ENCODE measurements at regions not wholly inside any gene's neighbourhood (a gene's known extent, or its start where the extent isn't known, plus 50 kb on each side); places are given as distances from the start of the nearest gene placed in this dataset.
A peak's percentile ranks its signal among the peaks of the same experiment; 100 is the strongest.

DNA sequence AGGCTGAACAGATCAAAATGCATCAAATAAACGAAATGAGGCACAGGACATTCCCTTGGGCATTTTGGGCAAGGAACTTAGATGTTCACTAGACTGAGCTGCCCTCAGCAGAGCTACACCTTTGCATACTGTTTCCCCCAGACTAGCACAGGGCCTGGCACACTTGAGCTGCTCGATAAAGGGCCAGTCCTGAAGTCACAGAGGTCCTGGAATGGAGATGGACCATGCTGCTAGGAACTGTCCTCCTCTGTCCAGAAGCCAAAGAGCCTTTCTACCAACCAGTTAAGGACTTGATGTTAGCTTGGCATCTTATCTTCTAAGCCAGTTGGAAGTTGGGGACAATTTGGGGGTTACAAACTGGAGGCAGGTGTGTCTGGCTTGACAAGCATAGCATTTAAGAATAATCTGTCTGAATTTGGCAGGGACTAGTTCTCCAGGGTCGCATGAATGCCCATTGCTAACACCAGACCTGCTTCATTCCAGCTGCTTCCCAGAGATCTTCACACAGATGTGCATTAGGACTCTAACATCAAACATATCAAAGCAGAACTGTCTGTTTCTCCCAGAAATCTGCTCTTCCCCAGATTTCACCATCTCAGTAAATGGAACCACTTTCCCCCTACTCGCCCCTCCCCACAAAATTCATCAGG is 152.2 kb upstream of the PDE1C start (continued):
- TF ChIP-seq GABPA (IDR thresholded peaks at IDR 0.05 in 1 of 2, conservative IDR thresholded peaks at IDR 0.05 in 1 of 2) (no peak), HNF4G (IDR thresholded peaks at IDR 0.05) (no peak), FOXA1 (IDR thresholded peaks at IDR 0.05) (no peak)

DNA sequence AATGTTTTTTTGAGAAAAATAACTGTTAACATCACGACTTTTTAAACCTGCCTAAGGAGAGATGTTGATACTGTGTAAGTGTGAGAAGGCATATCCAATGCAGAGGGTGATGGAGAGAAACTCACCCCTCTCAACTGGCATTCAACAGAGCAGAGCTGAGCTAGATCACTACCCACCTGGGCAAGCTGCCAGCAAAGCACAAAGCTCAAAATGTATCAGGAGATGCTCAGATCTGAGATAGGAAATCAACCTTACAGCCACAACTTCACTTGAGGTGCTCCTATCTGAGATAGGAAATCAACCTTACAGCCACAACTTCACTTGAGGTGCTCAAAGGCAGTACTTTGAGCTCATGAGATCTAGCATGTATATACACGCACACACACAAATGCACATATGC is 151.5 kb upstream of the PDE1C start:
- WGBS, result 69% methylated on average over 2 of the region's 2 CpGs
- Histone ChIP-seq H3K9ac (ENCODE audit: low read depth in 1 of 2, low read length in 2 of 2) (no peak overlapping the region), H3K27me3 (ENCODE audit: control insufficient read depth in 4 of 4, insufficient read depth in 4 of 4, low read length in 3 of 4) (peaks cover 0 to 3% (median 0%) of the 10 kb centered on the region in 4 donors), H3K4me3 (ENCODE audit: low read depth in 1 of 3, low read length in 3 of 3) (no peak overlapping the region), H3K27ac (ENCODE audit: low read depth in 1 of 2, low read length in 2 of 2) (no peak overlapping the region), H3K36me3 (ENCODE audit: control insufficient read depth in 4 of 4, insufficient read depth in 3 of 4, low read depth in 1 of 4, low read length in 3 of 4) (no peaks in the 10 kb centered on the region), H3K9me3 (ENCODE audit: control insufficient read depth in 4 of 4, low read length in 3 of 4) (no peaks in the 10 kb centered on the region), H3K4me1 (ENCODE audit: control insufficient read depth in 4 of 4, insufficient read depth in 4 of 4, low read length in 3 of 4) (no peaks in the 10 kb centered on the region)
- no peak for TF ChIP-seq YY1 (IDR thresholded peaks at IDR 0.05)
- TF ChIP-seq FOXA2 (IDR thresholded peaks at IDR 0.05), result no peak
- TF ChIP-seq HNF4G (IDR thresholded peaks at IDR 0.05), result no peak
- TF ChIP-seq, protein P1, sequence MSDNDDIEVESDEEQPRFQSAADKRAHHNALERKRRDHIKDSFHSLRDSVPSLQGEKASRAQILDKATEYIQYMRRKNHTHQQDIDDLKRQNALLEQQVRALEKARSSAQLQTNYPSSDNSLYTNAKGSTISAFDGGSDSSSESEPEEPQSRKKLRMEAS (IDR thresholded peaks at IDR 0.05), result no peak
- TF ChIP-seq TAF1 (conservative IDR thresholded peaks at IDR 0.05), result no peak
- TF ChIP-seq SP1 (IDR thresholded peaks at IDR 0.05), result no peak
- TF ChIP-seq, protein P2, sequence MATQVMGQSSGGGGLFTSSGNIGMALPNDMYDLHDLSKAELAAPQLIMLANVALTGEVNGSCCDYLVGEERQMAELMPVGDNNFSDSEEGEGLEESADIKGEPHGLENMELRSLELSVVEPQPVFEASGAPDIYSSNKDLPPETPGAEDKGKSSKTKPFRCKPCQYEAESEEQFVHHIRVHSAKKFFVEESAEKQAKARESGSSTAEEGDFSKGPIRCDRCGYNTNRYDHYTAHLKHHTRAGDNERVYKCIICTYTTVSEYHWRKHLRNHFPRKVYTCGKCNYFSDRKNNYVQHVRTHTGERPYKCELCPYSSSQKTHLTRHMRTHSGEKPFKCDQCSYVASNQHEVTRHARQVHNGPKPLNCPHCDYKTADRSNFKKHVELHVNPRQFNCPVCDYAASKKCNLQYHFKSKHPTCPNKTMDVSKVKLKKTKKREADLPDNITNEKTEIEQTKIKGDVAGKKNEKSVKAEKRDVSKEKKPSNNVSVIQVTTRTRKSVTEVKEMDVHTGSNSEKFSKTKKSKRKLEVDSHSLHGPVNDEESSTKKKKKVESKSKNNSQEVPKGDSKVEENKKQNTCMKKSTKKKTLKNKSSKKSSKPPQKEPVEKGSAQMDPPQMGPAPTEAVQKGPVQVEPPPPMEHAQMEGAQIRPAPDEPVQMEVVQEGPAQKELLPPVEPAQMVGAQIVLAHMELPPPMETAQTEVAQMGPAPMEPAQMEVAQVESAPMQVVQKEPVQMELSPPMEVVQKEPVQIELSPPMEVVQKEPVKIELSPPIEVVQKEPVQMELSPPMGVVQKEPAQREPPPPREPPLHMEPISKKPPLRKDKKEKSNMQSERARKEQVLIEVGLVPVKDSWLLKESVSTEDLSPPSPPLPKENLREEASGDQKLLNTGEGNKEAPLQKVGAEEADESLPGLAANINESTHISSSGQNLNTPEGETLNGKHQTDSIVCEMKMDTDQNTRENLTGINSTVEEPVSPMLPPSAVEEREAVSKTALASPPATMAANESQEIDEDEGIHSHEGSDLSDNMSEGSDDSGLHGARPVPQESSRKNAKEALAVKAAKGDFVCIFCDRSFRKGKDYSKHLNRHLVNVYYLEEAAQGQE (IDR thresholded peaks at IDR 0.05), result no peak
- TF ChIP-seq RXRA (IDR thresholded peaks at IDR 0.05), result no peak
- no peak for TF ChIP-seq EGR1 (IDR thresholded peaks at IDR 0.05; ENCODE audit: low read depth in 2 of 2)
- no peak for TF ChIP-seq FOXA1 (IDR thresholded peaks at IDR 0.05)
- TF ChIP-seq, protein P3, sequence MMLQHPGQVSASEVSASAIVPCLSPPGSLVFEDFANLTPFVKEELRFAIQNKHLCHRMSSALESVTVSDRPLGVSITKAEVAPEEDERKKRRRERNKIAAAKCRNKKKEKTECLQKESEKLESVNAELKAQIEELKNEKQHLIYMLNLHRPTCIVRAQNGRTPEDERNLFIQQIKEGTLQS (IDR thresholded peaks at IDR 0.05), result no peak
- TF ChIP-seq, protein P4, sequence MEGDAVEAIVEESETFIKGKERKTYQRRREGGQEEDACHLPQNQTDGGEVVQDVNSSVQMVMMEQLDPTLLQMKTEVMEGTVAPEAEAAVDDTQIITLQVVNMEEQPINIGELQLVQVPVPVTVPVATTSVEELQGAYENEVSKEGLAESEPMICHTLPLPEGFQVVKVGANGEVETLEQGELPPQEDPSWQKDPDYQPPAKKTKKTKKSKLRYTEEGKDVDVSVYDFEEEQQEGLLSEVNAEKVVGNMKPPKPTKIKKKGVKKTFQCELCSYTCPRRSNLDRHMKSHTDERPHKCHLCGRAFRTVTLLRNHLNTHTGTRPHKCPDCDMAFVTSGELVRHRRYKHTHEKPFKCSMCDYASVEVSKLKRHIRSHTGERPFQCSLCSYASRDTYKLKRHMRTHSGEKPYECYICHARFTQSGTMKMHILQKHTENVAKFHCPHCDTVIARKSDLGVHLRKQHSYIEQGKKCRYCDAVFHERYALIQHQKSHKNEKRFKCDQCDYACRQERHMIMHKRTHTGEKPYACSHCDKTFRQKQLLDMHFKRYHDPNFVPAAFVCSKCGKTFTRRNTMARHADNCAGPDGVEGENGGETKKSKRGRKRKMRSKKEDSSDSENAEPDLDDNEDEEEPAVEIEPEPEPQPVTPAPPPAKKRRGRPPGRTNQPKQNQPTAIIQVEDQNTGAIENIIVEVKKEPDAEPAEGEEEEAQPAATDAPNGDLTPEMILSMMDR (IDR thresholded peaks at IDR 0.05; ENCODE audit: low read depth, low read length, missing input control), result no peak
- no peak for TF ChIP-seq HNF4A (conservative IDR thresholded peaks at IDR 0.05)
- TF ChIP-seq NR2F2 (IDR thresholded peaks at IDR 0.05), result no peak
- TF ChIP-seq JUND (IDR thresholded peaks at IDR 0.05), result no peak
- TF ChIP-seq RAD21 (IDR thresholded peaks at IDR 0.05), result no peak
- no peak for TF ChIP-seq GABPA (IDR thresholded peaks at IDR 0.05 in 1 of 2, conservative IDR thresholded peaks at IDR 0.05 in 1 of 2)
- TF ChIP-seq, protein P5, sequence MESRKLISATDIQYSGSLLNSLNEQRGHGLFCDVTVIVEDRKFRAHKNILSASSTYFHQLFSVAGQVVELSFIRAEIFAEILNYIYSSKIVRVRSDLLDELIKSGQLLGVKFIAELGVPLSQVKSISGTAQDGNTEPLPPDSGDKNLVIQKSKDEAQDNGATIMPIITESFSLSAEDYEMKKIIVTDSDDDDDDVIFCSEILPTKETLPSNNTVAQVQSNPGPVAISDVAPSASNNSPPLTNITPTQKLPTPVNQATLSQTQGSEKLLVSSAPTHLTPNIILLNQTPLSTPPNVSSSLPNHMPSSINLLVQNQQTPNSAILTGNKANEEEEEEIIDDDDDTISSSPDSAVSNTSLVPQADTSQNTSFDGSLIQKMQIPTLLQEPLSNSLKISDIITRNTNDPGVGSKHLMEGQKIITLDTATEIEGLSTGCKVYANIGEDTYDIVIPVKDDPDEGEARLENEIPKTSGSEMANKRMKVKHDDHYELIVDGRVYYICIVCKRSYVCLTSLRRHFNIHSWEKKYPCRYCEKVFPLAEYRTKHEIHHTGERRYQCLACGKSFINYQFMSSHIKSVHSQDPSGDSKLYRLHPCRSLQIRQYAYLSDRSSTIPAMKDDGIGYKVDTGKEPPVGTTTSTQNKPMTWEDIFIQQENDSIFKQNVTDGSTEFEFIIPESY (IDR thresholded peaks at IDR 0.05), result no peak
- DNase-seq (ENCODE audit: low spot score), result peak; percentile 16
